ENCODE measurements at regions not wholly inside any gene's neighbourhood (a gene's known extent, or its start where the extent isn't known, plus 50 kb on each side); places are given as distances from the start of the nearest gene placed in this dataset.

GRCh38 chr10:28467615-28468014, 65.3 kb upstream of the WAC start:
- TF ChIP-seq CTCF (IDR thresholded peaks at IDR 0.05; ENCODE audit: borderline replicate concordance, extremely low read depth, low read length, poor library complexity, severe bottlenecking) (no peak), EZH2 (IDR thresholded peaks at IDR 0.05; ENCODE audit: borderline replicate concordance, low read depth, low read length, severe bottlenecking) (no peak)

Data from DND-41 (cell line).